ENCODE measurements at regions not wholly inside any gene's neighbourhood (a gene's known extent, or its start where the extent isn't known, plus 50 kb on each side); places are given as distances from the start of the nearest gene placed in this dataset.

GRCh38 chr1:56360021-56360420 is 219.3 kb downstream of the PLPP3 start:
- no peak for DNase-seq (ENCODE audit: low read depth)
- no peak for TF ChIP-seq CTCF (IDR thresholded peaks at IDR 0.05; ENCODE audit: insufficient read depth, low read length)
- no peak overlapping the region for H3K4me3 ChIP-seq (ENCODE audit: low read depth, low read length)

- DNase-seq (ENCODE audit: low read depth): no peak
- TF ChIP-seq CTCF (IDR thresholded peaks at IDR 0.05; ENCODE audit: insufficient read depth, low read length): no peak
Measured at GRCh38 chr1:56359056-56359455, 220.3 kb downstream of the PLPP3 start.

GRCh38 chr1:56357927-56358690 is 221.3 kb downstream of the PLPP3 start:
- no peak overlapping the region for H3K4me3 ChIP-seq (ENCODE audit: low read depth, low read length)
- DNase-seq (ENCODE audit: low read depth): no peak
- TF ChIP-seq CTCF (IDR thresholded peaks at IDR 0.05; ENCODE audit: insufficient read depth, low read length): no peak

More at GRCh38 chr1:56359056-56359455, 220.3 kb downstream of the PLPP3 start:
- no peak overlapping the region for H3K4me3 ChIP-seq (ENCODE audit: low read depth, low read length)

GRCh38 chr1:56356376-56356990 is 222.9 kb downstream of the PLPP3 start:
- no peak for TF ChIP-seq CTCF (IDR thresholded peaks at IDR 0.05; ENCODE audit: insufficient read depth, low read length)
- no peak for DNase-seq (ENCODE audit: low read depth)
- no peak overlapping the region for H3K4me3 ChIP-seq (ENCODE audit: low read depth, low read length)

- DNase-seq (ENCODE audit: low read depth): no peak
- no peak overlapping the region for H3K4me3 ChIP-seq (ENCODE audit: low read depth, low read length)
- no peak for TF ChIP-seq CTCF (IDR thresholded peaks at IDR 0.05; ENCODE audit: insufficient read depth, low read length)
Measured at GRCh38 chr1:56355918-56356317, 223.4 kb downstream of the PLPP3 start.

- no peak for DNase-seq (ENCODE audit: low read depth)
- no peak overlapping the region for H3K4me3 ChIP-seq (ENCODE audit: low read depth, low read length)
- TF ChIP-seq CTCF (IDR thresholded peaks at IDR 0.05; ENCODE audit: insufficient read depth, low read length): no peak
Measured at GRCh38 chr1:56355422-56355821, 223.9 kb downstream of the PLPP3 start.
